Left lung (tissue), 4 donors: ENCODE measurements at regions not wholly inside any gene's neighbourhood (a gene's known extent, or its start where the extent isn't known, plus 50 kb on each side); places are given as distances from the start of the nearest gene placed in this dataset.

Experiments used
- ATAC-seq: fragments of 200-7000 bp; cut with Tn5 transposase; one replicate; pipeline ENCODE4 v1.9.1; 2020; ENCODE audit warnings: moderate library complexity
- DNase-seq, 4 donors: peaks; one replicate each; pipeline ENCODE4 v3.0.0-alpha.2; 2013 to 2020
- H3K27ac ChIP-seq, 2 donors: fragments of 200-600 bp; sonication (generic) in 1 of 2; one replicate each; pipeline versions ENCODE4 v1.5.0 to v1.8.0; 2020 to 2021
- H3K27me3 ChIP-seq, 2 donors: fragments of 200-600 bp; sonication (generic) in 1 of 2; one replicate each; pipeline versions ENCODE4 v1.5.0 to v1.8.0; 2020 to 2021
- H3K36me3 ChIP-seq, 2 donors: fragments of 200-600 bp; sonication (generic) in 1 of 2; one replicate each; pipeline versions ENCODE4 v1.5.0 to v1.8.0; 2020 to 2021
- H3K4me1 ChIP-seq, 2 donors: fragments of 200-600 bp; one replicate each; pipeline ENCODE4 v1.8.0; 2021
- H3K4me3 ChIP-seq, 2 donors: fragments of 200-600 bp; sonication (generic) in 1 of 2; one replicate each; pipeline versions ENCODE4 v1.5.0 to v1.8.0; 2020 to 2021; ENCODE audit warnings: mild to moderate bottlenecking in 1 of 2
- H3K9me3 ChIP-seq, 2 donors: fragments of 200-600 bp; sonication (generic) in 1 of 2; one replicate each; pipeline versions ENCODE4 v1.5.0 to v1.8.0; 2020 to 2021
- intact Hi-C, 2 donors: fragments of 100-400 bp; cut with DNase I; formaldehyde crosslinking; loops; one replicate each; pipeline versions ENCODE4 v1.11.2 to v1.14.2; 2022
- TF ChIP-seq, protein P1 (sequence below), 2 donors: fragments of 200-600 bp; sonication (generic) in 1 of 2; IDR thresholded peaks; one replicate each; pipeline versions ENCODE4 v1.5.0 to v1.8.0; 2021; ENCODE audit warnings: antibody characterized with exemption in 2 of 2
- donor health status: DM: no; HTN: yes; CAD: no.
- donor health status: DM: no; HTN: no; CAD: no.

GRCh38 chr12:125794401-125794800, 729.2 kb downstream of the AACS start:
- intact Hi-C loops, result no loop called here
- Histone ChIP-seq H3K27ac (no peak overlapping the region), H3K4me3 (no peak overlapping the region), H3K4me1 (no peaks in the 10 kb centered on the region), H3K9me3 (peaks cover 0 to 13% of the 10 kb centered on the region in 2 donors), H3K36me3 (no peaks in the 10 kb centered on the region), H3K27me3 (no peaks in the 10 kb centered on the region)
- ATAC-seq, result no peak
- TF ChIP-seq, protein P1, sequence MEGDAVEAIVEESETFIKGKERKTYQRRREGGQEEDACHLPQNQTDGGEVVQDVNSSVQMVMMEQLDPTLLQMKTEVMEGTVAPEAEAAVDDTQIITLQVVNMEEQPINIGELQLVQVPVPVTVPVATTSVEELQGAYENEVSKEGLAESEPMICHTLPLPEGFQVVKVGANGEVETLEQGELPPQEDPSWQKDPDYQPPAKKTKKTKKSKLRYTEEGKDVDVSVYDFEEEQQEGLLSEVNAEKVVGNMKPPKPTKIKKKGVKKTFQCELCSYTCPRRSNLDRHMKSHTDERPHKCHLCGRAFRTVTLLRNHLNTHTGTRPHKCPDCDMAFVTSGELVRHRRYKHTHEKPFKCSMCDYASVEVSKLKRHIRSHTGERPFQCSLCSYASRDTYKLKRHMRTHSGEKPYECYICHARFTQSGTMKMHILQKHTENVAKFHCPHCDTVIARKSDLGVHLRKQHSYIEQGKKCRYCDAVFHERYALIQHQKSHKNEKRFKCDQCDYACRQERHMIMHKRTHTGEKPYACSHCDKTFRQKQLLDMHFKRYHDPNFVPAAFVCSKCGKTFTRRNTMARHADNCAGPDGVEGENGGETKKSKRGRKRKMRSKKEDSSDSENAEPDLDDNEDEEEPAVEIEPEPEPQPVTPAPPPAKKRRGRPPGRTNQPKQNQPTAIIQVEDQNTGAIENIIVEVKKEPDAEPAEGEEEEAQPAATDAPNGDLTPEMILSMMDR (IDR thresholded peaks at IDR 0.05), result no peak
- DNase-seq, result no peak

- Histone ChIP-seq H3K4me1 (no peaks in the 10 kb centered on the region), H3K4me3 (no peak overlapping the region), H3K36me3 (no peaks in the 10 kb centered on the region), H3K27me3 (no peaks in the 10 kb centered on the region), H3K9me3 (no peaks in the 10 kb centered on the region), H3K27ac (no peak overlapping the region)
- DNase-seq (no peak), ATAC-seq (no peak)
- intact Hi-C loops, result no loop called here
- TF ChIP-seq, protein P1 (IDR thresholded peaks at IDR 0.05), result no peak
Measured at GRCh38 chr12:125797421-125798175, 732.4 kb downstream of the AACS start.

DNA sequence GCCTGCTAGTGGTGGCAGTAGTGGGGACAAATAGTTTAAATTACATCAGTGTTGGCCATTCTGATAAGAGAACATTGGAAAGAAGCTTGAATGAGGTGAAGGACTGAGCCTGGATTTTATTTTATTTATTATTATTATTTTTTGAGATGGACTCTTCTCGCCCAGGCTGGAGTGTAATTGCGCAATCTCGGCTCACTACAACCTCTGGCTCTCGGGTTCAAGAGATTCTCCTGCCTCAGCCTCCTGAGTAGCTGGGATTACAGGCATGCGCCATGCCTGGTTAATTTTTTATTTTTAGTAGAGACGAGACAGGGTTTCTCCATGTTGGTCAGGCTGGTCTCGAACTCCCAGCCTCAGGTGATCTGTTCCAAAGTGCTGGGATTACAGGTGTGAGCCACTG, 739.4 kb downstream of the AACS start:
- TF ChIP-seq, protein P1 (IDR thresholded peaks at IDR 0.05), result no peak
- ATAC-seq, result no peak
- Histone ChIP-seq H3K27me3 (no peaks in the 10 kb centered on the region), H3K4me3 (no peak overlapping the region), H3K36me3 (no peaks in the 10 kb centered on the region), H3K27ac (no peak overlapping the region), H3K4me1 (no peaks in the 10 kb centered on the region), H3K9me3 (no peaks in the 10 kb centered on the region)
- intact Hi-C loops, result no loop called here
- no peak for DNase-seq

GRCh38 chr12:125824276-125824675, 759.0 kb downstream of the AACS start:
- TF ChIP-seq, protein P1 (IDR thresholded peaks at IDR 0.05), result no peak
- H3K4me1 ChIP-seq, result no peaks in the 10 kb centered on the region
- no peaks in the 10 kb centered on the region for H3K27me3 ChIP-seq
- no peaks in the 10 kb centered on the region for H3K36me3 ChIP-seq
- ATAC-seq, result no peak
- no peak overlapping the region for H3K27ac ChIP-seq
- DNase-seq, result no peak
- H3K9me3 ChIP-seq, result peaks cover 0 to 26% of the 10 kb centered on the region in 2 donors
- no peak overlapping the region for H3K4me3 ChIP-seq
- intact Hi-C loops, result no loop called here

GRCh38 chr12:125835852-125836251, 770.6 kb downstream of the AACS start:
- ATAC-seq (no peak), DNase-seq (no peak)
- H3K36me3 ChIP-seq, result no peaks in the 10 kb centered on the region

More at GRCh38 chr12:125835852-125836251, 770.6 kb downstream of the AACS start:
- H3K4me3 ChIP-seq, result no peak overlapping the region
- no peaks in the 10 kb centered on the region for H3K4me1 ChIP-seq
- no peaks in the 10 kb centered on the region for H3K27me3 ChIP-seq
- intact Hi-C loops, result no loop called here
- H3K27ac ChIP-seq, result no peak overlapping the region
- H3K9me3 ChIP-seq, result peaks cover 0 to 5% of the 10 kb centered on the region in 2 donors
- TF ChIP-seq, protein P1 (IDR thresholded peaks at IDR 0.05), result no peak
